ENCODE measurements at regions not wholly inside any gene's neighbourhood (a gene's known extent, or its start where the extent isn't known, plus 50 kb on each side); places are given as distances from the start of the nearest gene placed in this dataset.

DNA sequence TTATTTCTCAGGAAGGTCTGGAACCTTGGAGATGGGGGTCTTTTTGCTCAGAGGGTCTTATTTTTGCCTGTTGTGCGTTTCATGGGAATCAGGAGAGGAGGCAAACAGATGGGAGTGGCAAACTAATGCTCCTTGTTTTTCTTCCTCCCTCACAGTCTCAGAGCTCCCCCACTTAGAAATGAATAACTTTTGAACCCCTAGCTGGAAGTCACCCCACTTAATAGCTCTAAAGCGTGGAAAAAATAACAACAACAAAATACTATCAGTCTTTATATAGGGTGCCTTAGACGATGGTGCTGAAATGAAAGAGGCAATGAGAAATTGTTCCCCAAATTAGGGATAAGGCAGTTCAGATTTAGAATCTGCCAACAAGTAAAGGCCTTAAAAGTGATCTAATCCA lies 76.8 kb upstream of the BDNF start:
- H3K27me3 Mint-ChIP-seq = peaks cover 0 to 8% (median 1%) of the 10 kb centered on the region in 5 donors
- H3K4me1 Mint-ChIP-seq = no peaks in the 10 kb centered on the region
- H3K27ac Mint-ChIP-seq = no peak overlapping the region
- DNase-seq = no peak
- peaks cover 0 to 15% (median 4%) of the 10 kb centered on the region in 9 donors for H3K9me3 Mint-ChIP-seq
- POLR2A ChIA-PET = no interaction called here
- no peak overlapping the region for H3K4me3 Mint-ChIP-seq
- no peaks in the 10 kb centered on the region for H3K36me3 Mint-ChIP-seq
- ATAC-seq = no peak

DNA sequence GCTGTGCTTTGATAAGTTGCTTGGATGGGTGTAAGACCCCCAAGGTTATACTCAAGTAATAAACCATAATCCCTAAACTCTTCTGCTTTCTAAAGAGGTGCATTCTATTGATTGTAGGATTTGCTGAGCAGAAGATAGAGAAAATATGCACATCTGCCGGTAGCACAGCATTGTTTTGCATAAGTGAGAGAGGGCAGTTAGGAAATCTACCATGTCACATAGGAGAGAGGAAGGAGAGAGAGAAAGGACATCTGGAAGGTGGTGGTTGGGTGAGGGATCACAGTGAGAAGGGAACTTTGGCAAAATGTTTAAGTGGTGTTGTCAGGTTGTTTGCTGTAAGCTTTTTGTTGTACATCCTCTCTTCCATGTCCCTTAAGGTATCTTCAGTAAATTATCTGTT lies 73.6 kb upstream of the BDNF start:
- H3K4me3 Mint-ChIP-seq = no peak overlapping the region
- H3K36me3 Mint-ChIP-seq = no peaks in the 10 kb centered on the region
- peaks cover 0 to 7% (median 1%) of the 10 kb centered on the region in 9 donors for H3K9me3 Mint-ChIP-seq
- POLR2A ChIA-PET = no interaction called here
- H3K4me1 Mint-ChIP-seq = no peaks in the 10 kb centered on the region
- no peak for ATAC-seq
- H3K27ac Mint-ChIP-seq = no peak overlapping the region
- DNase-seq = no peak
- peaks cover 0 to 8% (median 0%) of the 10 kb centered on the region in 5 donors for H3K27me3 Mint-ChIP-seq

- H3K27me3 Mint-ChIP-seq = peaks cover 0 to 8% (median 3%) of the 10 kb centered on the region in 5 donors
Observed at GRCh38 chr11:27771516-27771915, 71.3 kb upstream of the BDNF start.

GRCh38 chr11:27770576-27770975 lies 70.3 kb upstream of the BDNF start:
- POLR2A ChIA-PET = no interaction called here
- no peaks in the 10 kb centered on the region for H3K36me3 Mint-ChIP-seq
- H3K4me3 Mint-ChIP-seq = no peak overlapping the region
- ATAC-seq (no peak), DNase-seq (no peak)
- peaks cover 0 to 4% (median 0%) of the 10 kb centered on the region in 9 donors for H3K9me3 Mint-ChIP-seq
- H3K27ac Mint-ChIP-seq = no peak overlapping the region
- H3K27me3 Mint-ChIP-seq = peaks cover 0 to 8% (median 3%) of the 10 kb centered on the region in 5 donors
- H3K4me1 Mint-ChIP-seq = no peaks in the 10 kb centered on the region

More at GRCh38 chr11:27771516-27771915, 71.3 kb upstream of the BDNF start:
- Mint-ChIP-seq H3K4me3 (no peak overlapping the region), H3K36me3 (no peaks in the 10 kb centered on the region), H3K9me3 (peaks cover 0 to 8% (median 1%) of the 10 kb centered on the region in 9 donors), H3K27ac (no peak overlapping the region), H3K4me1 (no peaks in the 10 kb centered on the region)
- no peak for ATAC-seq
- DNase-seq = no peak
- POLR2A ChIA-PET = no interaction called here

DNA sequence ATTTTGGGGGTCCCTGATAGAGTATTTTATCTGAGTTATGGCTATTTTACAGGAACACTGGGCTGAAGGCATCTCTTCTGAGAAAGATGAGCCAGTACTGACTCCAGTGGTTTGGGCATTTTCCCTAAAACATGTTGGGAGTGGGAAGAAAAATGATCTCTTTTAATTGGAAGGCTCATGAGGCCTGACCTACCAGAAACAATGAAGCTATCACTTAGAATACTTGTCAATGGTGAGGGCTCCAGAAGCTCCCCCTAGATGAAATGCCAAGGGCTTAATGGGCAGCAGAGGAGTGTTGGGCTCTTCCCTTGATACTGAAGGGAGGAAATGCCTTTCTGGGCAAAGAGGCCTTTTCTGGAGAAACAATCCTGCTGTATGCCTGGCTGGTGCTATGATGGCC lies 63.5 kb upstream of the BDNF start:
- H3K27ac Mint-ChIP-seq = no peak overlapping the region
- peaks cover 3 to 8% (median 4%) of the 10 kb centered on the region in 5 donors for H3K27me3 Mint-ChIP-seq
- no peaks in the 10 kb centered on the region for H3K4me1 Mint-ChIP-seq
- POLR2A ChIA-PET = no interaction called here
- DNase-seq = no peak
- H3K36me3 Mint-ChIP-seq = no peaks in the 10 kb centered on the region
- H3K9me3 Mint-ChIP-seq = peaks cover 0 to 14% (median 2%) of the 10 kb centered on the region in 9 donors
- no peak for ATAC-seq
- H3K4me3 Mint-ChIP-seq = no peak overlapping the region

- peaks cover 0 to 9% (median 2%) of the 10 kb centered on the region in 5 donors for H3K27me3 Mint-ChIP-seq
- no peaks in the 10 kb centered on the region for H3K36me3 Mint-ChIP-seq
- DNase-seq (no peak), ATAC-seq (no peak)
- H3K4me3 Mint-ChIP-seq = no peak overlapping the region
- H3K27ac Mint-ChIP-seq = no peak overlapping the region
- peaks cover 0 to 12% (median 0%) of the 10 kb centered on the region in 9 donors for H3K9me3 Mint-ChIP-seq
- no peaks in the 10 kb centered on the region for H3K4me1 Mint-ChIP-seq
- POLR2A ChIA-PET = interaction anchor here (0.7 kb wide), 1 partner anchor 201 kb away, joined by 3 read pairs; no protein-coding TSS in a partner anchor
Observed at GRCh38 chr11:27761356-27761755, 61.1 kb upstream of the BDNF start.

DNA sequence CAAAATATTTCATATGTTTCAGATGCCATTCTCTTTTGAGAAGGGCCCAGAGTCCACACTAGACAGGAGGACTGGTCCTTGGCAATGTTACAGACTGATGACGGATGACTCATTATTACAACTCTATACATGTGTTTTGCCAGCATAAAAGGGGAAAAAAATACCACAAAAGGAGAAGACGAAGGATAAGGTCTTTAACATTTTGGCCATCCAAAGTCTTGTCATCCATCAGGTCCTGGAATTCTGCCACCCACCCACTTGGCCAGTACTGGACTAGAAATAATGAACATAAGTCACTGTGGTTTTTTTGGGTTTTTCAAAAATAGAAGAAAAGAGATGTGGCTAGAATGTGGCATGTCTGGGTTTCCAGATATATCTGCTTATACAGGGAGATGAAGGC lies 57.7 kb upstream of the BDNF start:
- Mint-ChIP-seq H3K27me3 (peaks cover 0 to 11% (median 0%) of the 10 kb centered on the region in 5 donors), H3K4me3 (no peak overlapping the region), H3K36me3 (no peaks in the 10 kb centered on the region), H3K27ac (no peak overlapping the region), H3K4me1 (no peaks in the 10 kb centered on the region), H3K9me3 (peaks cover 0 to 12% (median 2%) of the 10 kb centered on the region in 9 donors)
- DNase-seq (no peak), ATAC-seq (no peak)
- POLR2A ChIA-PET = no interaction called here

GRCh38 chr11:27754035-27755017 lies 54.1 kb upstream of the BDNF start:
- POLR2A ChIA-PET = no interaction called here
- H3K27ac Mint-ChIP-seq = no peak overlapping the region
- no peaks in the 10 kb centered on the region for H3K4me1 Mint-ChIP-seq
- DNase-seq (no peak), ATAC-seq (no peak)
- peaks cover 0 to 14% (median 0%) of the 10 kb centered on the region in 5 donors for H3K27me3 Mint-ChIP-seq
- H3K36me3 Mint-ChIP-seq = no peaks in the 10 kb centered on the region
- H3K4me3 Mint-ChIP-seq = no peak overlapping the region
- peaks cover 0 to 9% (median 2%) of the 10 kb centered on the region in 9 donors for H3K9me3 Mint-ChIP-seq
